Heart left ventricle (tissue), 13 donors: ENCODE measurements at regions not wholly inside any gene's neighbourhood (a gene's known extent, or its start where the extent isn't known, plus 50 kb on each side); places are given as distances from the start of the nearest gene placed in this dataset.
"Not testable (repeated sequence)": the region's sequence is repeated elsewhere in the genome, so short reads cannot be mapped to it uniquely, and the experiment has no call there.

Source experiments
- CTCF ChIP-seq, 12 donors: fragments of 200-600 bp; sonication (generic) in 4 of 12; IDR thresholded peaks; one replicate each; pipeline versions ENCODE4 v1.5.0 to v1.8.0; 2018 to 2022; ENCODE audit warnings: antibody characterized with exemption in 12 of 12, mild to moderate bottlenecking in 5 of 12
- POLR2A ChIP-seq, 2 donors: fragments of 450-650 bp; IDR thresholded peaks; one replicate each; pipeline ENCODE4 v1.6.1; 2017; ENCODE audit warnings: antibody characterized with exemption in 2 of 2, mild to moderate bottlenecking in 2 of 2, moderate library complexity in 2 of 2
- donor health status: ischemic (EF 13 %, LVEDD 7.1; RV severe dilation, severe dysfunction).
- donor health status: DM: no; HTN: yes; CAD: no.
- donor health status: DM: no; HTN: no; CAD: no.
- donor health status: ischemic (EF 25% LVEDD 6.9; RV normal size, moderate dysfunction).
- donor health status: ischemic (EF 25% LVEDD 5.7; RV mildly dilated, moderate dysfunction).
- donor health status: ischemic (EF 35%, LVEDD 5.7; RV mildly dilated, moderate dysfunction).
- donor health status: nonischemic (EF 11% LVEDD 7.7; RV severe dilation, severe dysfunction).
- donor health status: DM: yes; HTN: yes; CAD: no.
- donor health status: PGD.
- donor health status: ischemic (EF 29% LVEDD 5.4; RV normal size, mild dysfunction).
- donor health status: nonischemic (EF 23%, LVEDD 6.1; RV moderate dilation, normal function).

DNA sequence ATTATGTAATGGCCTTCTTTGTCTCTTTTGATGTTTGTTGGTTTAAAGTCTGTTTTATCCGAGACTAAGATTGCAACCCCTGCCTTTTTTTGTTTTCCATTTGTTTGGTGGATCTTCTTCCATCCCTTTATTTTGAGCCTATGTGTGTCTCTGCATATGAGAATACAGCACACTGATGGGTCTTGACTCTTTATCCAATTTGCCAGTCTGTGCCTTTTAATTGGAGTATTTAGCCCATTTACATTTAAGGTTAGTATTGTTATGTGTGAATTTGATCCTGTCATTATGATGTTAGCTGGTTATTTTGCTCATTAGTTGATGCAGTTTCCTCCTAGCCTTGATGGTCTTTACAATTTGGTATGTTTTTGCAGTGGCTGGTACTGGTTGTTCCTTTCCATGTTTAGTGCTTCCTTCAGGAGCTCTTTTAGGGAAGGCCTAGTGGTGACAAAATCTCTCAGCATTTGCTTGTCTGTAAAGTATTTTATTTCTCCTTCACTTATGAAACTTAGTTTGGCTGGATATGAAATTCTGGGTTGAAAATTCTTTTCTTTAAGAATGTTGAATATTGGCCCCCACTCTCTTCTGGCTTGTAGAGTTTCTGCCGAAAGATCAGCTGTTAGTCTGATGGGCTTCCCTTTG lies 95.3 kb upstream of the ATF7IP2 start:
- TF ChIP-seq CTCF, POLR2A (IDR thresholded peaks at IDR 0.05): not testable (repeated sequence)
